ENCODE measurements at regions not wholly inside any gene's neighbourhood (a gene's known extent, or its start where the extent isn't known, plus 50 kb on each side); places are given as distances from the start of the nearest gene placed in this dataset.

GRCh38 chr10:128267581-128267980 lies 141.4 kb upstream of the MKI67 start:
- intact Hi-C loops (cut with micrococcal nuclease) (loop anchor here (5.0 kb wide), 2 partner anchors 475 to 595 kb away; no protein-coding TSS in a partner anchor), in situ Hi-C loops (cut with MboI) (loop anchor here (25.0 kb wide), 1 partner anchor 595 kb away; no protein-coding TSS in a partner anchor)
- Histone ChIP-seq H3K9me1 (ENCODE audit: control insufficient read depth, insufficient read depth, low read length) (no peaks in the 10 kb centered on the region), H3K27me3 (ENCODE audit: control insufficient read depth in 2 of 2, insufficient read depth in 2 of 2, low read length in 2 of 2) (peaks cover 0 to 27% of the 10 kb centered on the region in 2 experiments; a peak in 2 of 5 replicates), H3K9ac (ENCODE audit: insufficient read depth in 1 of 2, low read depth in 2 of 2, low read length in 2 of 2) (no peak overlapping the region), H2AFZ (ENCODE audit: low read depth, low read length) (no peak overlapping the region), H3K36me3 (ENCODE audit: control insufficient read depth, insufficient read depth, low read length) (no peaks in the 10 kb centered on the region), H3K4me3 (no peak overlapping the region), H3K79me2 (ENCODE audit: control insufficient read depth, insufficient read depth, low read length) (no peaks in the 10 kb centered on the region), H3K9me3 (replicated peaks; ENCODE audit: control insufficient read depth, insufficient read depth, low read depth, low read length) (no peaks in the 10 kb centered on the region), H3K4me1 (replicated peaks in 1 of 2; ENCODE audit: control insufficient read depth in 2 of 2, insufficient read depth in 2 of 2, low read length in 2 of 2) (no peaks in the 10 kb centered on the region), H3K27ac (ENCODE audit: extremely low read depth, low read depth, low read length) (no peak overlapping the region), H3K4me2 (ENCODE audit: insufficient read depth, low read length) (no peak overlapping the region), H4K20me1 (replicated peaks; ENCODE audit: control insufficient read depth, insufficient read depth, low read length) (no peaks in the 10 kb centered on the region)
- TF ChIP-seq TGIF2 (CRISPR knock-in tag; IDR thresholded peaks at IDR 0.05) (no peak), ELF1 (tag; IDR thresholded peaks at IDR 0.05) (no peak), CHD1 (IDR thresholded peaks at IDR 0.05; ENCODE audit: low read length) (no peak), TCFL5 (CRISPR knock-in tag; conservative IDR thresholded peaks at IDR 0.05) (no peak), SRF (CRISPR knock-in tag; IDR thresholded peaks at IDR 0.05) (no peak), ADNP (tag; IDR thresholded peaks at IDR 0.05) (no peak), E2F3 (CRISPR knock-in tag; IDR thresholded peaks at IDR 0.05) (no peak), ATF3 (IDR thresholded peaks at IDR 0.05) (no peak), ATF3 (CRISPR knock-in tag; conservative IDR thresholded peaks at IDR 0.05) (no peak), WHSC1 (IDR thresholded peaks at IDR 0.05; ENCODE audit: low read length) (no peak), ZKSCAN3 (CRISPR knock-in tag; IDR thresholded peaks at IDR 0.05) (no peak), HNRNPH1 (optimal IDR thresholded peaks at IDR 0.05; ENCODE audit: low read depth, low read length) (no peak)
- BruUV-seq (replicated peaks): no TSS peak
- ChIA-PET POLR2A (interaction anchor here (0.5 kb wide), 1 partner anchor 320 kb away, joined by 3 read pairs; no protein-coding TSS in a partner anchor), CTCF (ENCODE audit: low intra/inter-chr PET ratio) (interaction anchor here (0.6 to 1.4 kb wide), 3 partner anchors 472 to 593 kb away, joined by 3 to 4 read pairs (median 3); no protein-coding TSS in a partner anchor)
- FAIRE-seq (no peak), ATAC-seq (no peak), DNase-seq (ENCODE audit: extremely low read depth in 1 of 4, low spot score in 3 of 4) (no peak)
- WGBS (ENCODE audit: insufficient coverage, low coverage, missing lambda C conversion rate): 13% methylated on average over 3 of the region's 5 CpGs

Measured in K562 (cell line).